ENCODE measurements at regions not wholly inside any gene's neighbourhood (a gene's known extent, or its start where the extent isn't known, plus 50 kb on each side); places are given as distances from the start of the nearest gene placed in this dataset.
A peak's percentile ranks its signal among the peaks of the same experiment; 100 is the strongest.

DNA sequence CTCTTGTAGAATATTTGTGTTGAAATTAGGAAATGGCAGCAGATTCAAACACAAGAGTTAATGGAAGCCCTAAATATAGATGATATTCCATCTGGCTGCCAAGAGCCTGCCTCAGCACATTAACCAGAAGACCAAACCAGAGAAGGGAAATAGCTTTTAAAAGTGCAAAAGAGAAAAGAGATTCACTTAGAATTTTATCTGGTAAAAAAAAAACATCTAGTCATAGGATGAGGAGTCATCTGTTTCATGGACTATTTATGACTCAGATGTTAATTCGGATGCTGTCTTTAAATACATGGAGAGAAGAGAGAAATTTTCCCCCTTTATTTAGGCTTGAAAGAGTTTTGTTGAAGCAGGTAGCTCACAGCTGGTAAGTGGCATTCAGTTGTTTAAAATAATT lies 201.6 kb upstream of the NUDT4 start:
- no peak for TF ChIP-seq Cebpa-rat (IDR thresholded peaks at IDR 0.05)
- Histone ChIP-seq H3K27me3 (no peaks in the 10 kb centered on the region), H3K4me1 (peaks cover 38 to 59% (median 48%) of the 10 kb centered on the region in 10 experiments), H3K9ac (no peak overlapping the region), H3K4me2 (peak overlapping the region in 4 of 11 experiments; percentile 51 to 82 (median 70); a peak in 6 of 22 replicates), H4K20me1 (no peaks in the 10 kb centered on the region), H3K36me3 (no peaks in the 10 kb centered on the region), H3K4me3 (no peak overlapping the region), H3K9me3 (replicated peaks in 1 of 11) (peaks cover 0 to 16% (median 0%) of the 10 kb centered on the region in 11 experiments; a peak in 2 of 22 replicates), H3K27ac (no peak overlapping the region)

DNA sequence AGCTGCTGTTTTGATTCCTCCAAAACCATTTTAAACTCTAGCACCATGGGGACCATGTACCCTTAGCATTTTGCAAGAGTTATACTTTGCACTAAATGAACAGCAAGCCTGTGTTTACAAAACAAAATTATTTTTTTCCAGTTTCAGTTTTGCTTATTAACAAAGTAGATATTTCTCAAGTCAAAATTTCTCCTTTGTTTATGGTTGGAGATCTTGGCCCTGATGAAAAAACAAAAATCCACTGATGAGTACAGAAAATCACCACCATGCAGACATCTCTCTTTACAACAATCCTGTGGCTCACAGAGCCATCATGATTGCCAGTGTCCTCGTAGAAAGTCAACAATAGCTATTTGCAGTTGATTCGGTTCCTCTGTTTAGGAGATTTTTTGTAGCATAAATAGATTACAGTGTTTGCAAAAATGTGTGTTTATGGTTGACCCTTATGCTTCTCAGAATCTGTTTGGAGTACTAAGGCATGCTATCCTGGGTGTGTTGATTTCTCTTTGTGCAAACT lies 201.1 kb upstream of the NUDT4 start:
- no peak for TF ChIP-seq Cebpa-rat (IDR thresholded peaks at IDR 0.05)
- no peaks in the 10 kb centered on the region for H3K36me3 ChIP-seq
- H3K27ac ChIP-seq, result no peak overlapping the region
- peaks cover 43 to 64% (median 51%) of the 10 kb centered on the region in 10 experiments for H3K4me1 ChIP-seq
- peak overlapping the region in 4 of 11 experiments; percentile 51 to 82 (median 70); a peak in 4 of 22 replicates for H3K4me2 ChIP-seq
- no peaks in the 10 kb centered on the region for H4K20me1 ChIP-seq
- peaks cover 0 to 11% (median 0%) of the 10 kb centered on the region in 11 experiments; a peak in 2 of 22 replicates for H3K9me3 ChIP-seq (replicated peaks in 1 of 11)
- H3K4me3 ChIP-seq, result no peak overlapping the region
- no peaks in the 10 kb centered on the region for H3K27me3 ChIP-seq
- no peak overlapping the region for H3K9ac ChIP-seq

DNA sequence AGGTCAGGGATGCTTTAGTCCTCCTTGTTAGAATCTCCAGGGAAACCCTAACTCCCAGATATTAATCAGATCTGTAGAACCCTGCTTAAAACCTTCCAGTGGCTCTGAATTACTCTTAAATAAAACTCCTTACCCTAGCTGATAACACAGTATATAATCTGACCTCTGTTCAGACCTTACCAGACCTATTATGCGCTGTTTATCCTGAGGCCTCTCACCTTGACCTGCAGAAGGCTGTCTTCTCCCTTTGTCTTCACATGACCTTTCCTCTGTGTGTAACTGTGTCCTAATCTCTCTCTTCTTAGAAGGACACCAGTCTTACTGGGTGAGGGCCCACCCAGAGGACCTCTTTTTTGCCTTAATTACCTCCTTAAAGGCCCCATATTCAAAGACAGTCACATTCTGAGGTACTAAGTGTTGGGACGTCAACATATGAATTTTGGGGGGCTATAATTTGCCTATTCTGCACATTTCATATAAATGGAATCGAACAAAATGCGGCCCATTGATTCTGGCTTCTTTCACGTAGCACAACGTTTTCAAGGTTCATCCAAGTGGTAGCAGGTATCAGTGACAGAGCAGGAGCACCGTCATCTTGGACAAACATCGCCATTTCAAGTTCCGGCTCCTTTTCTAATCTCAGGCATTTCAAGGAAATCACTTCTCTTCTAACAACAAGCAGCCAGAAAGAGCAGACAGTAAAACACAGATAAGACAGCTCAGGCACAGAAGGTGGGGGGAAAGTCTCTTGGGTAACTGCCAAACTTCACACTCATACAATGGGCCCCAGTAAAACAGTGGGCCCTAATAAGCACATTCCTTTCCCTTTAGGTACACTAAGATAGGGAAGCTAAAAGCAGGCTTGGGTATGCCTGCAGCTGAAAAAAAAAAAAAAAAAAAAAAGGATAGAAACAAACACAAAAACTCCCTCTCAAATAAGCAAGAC lies 200.2 kb upstream of the NUDT4 start:
- no peak for TF ChIP-seq Cebpa-rat (IDR thresholded peaks at IDR 0.05)
- no peak overlapping the region for H3K4me3 ChIP-seq
- H3K27ac ChIP-seq, result no peak overlapping the region
- H3K27me3 ChIP-seq, result no peaks in the 10 kb centered on the region
- no peaks in the 10 kb centered on the region for H4K20me1 ChIP-seq
- H3K9ac ChIP-seq, result no peak overlapping the region
- peaks cover 42 to 63% (median 46%) of the 10 kb centered on the region in 10 experiments for H3K4me1 ChIP-seq
- H3K36me3 ChIP-seq, result no peaks in the 10 kb centered on the region
- peaks cover 0 to 10% (median 0%) of the 10 kb centered on the region in 11 experiments; a peak in 1 of 22 replicates for H3K9me3 ChIP-seq (replicated peaks in 1 of 11)
- H3K4me2 ChIP-seq, result no peak overlapping the region

DNA sequence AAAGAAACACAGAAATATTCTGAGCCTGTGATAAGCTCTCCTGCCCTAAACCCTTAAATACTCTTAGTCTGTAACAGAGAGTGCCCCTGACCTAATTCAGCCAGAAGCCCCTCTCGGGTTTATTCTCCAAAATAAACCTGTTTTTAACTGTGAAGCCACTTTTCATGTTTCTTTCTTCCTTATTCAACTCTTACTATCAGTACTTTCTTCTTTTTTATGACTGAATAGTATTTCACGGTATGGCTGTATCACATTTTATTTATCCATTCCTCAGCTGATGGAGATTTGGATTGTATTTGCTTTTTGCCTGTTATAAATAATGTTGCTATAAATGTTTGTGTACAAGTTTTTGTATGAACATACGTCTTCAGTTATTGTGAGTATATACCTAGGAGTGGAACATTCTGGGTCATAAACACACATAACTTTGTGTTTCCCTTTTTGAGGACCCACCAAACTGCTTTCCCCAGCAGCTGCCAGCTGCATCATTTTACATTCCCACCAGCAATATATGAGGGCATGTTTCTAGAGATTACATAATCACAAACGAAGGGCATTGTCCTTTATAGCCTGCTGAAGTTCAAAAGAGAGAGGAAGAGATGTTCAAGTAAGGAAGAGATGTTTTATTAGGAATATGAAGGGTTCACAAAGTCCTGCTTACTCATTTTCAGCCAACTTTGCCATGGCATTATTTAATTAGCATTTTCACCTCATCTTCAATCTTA lies 199.4 kb upstream of the NUDT4 start:
- TF ChIP-seq Cebpa-rat (IDR thresholded peaks at IDR 0.05), result no peak
- H3K9me3 ChIP-seq (replicated peaks in 1 of 11), result peaks cover 0 to 17% (median 0%) of the 10 kb centered on the region in 11 experiments; a peak in 5 of 22 replicates
- H3K27me3 ChIP-seq, result no peaks in the 10 kb centered on the region
- H3K4me2 ChIP-seq, result no peak overlapping the region
- peaks cover 34 to 56% (median 38%) of the 10 kb centered on the region in 10 experiments for H3K4me1 ChIP-seq
- H3K27ac ChIP-seq, result no peak overlapping the region
- H4K20me1 ChIP-seq, result no peaks in the 10 kb centered on the region
- H3K36me3 ChIP-seq, result no peaks in the 10 kb centered on the region
- H3K4me3 ChIP-seq, result no peak overlapping the region
- H3K9ac ChIP-seq, result no peak overlapping the region

DNA sequence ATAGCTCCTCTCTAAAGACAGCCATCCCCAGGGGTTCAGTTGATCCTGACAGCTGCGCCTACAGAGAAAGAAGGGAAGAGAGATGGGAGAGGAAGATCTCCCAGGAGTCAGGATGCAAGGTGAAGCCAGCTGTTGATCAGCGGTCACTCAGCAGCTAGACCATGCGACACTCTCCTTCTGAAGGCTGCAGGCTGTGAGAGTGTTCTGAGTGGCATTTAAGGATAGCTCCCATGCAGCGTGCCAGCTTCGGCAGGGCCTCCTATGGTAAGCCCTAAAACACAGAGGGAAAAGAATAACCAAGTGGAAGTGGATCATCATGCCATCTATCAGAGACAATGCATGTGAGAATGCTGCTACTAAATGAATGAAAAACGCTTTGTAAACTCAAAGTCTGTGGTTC lies 197.9 kb upstream of the NUDT4 start:
- peak overlapping the region in 5 of 11 experiments; percentile 30 to 54 (median 48); a peak in 6 of 22 replicates for H3K4me2 ChIP-seq
- H3K4me1 ChIP-seq, result peaks cover 36 to 56% (median 41%) of the 10 kb centered on the region in 10 experiments
- peaks cover 0 to 19% (median 0%) of the 10 kb centered on the region in 11 experiments; a peak in 5 of 22 replicates for H3K9me3 ChIP-seq (replicated peaks in 1 of 11)
- H3K27me3 ChIP-seq, result no peaks in the 10 kb centered on the region
- no peak overlapping the region for H3K9ac ChIP-seq
- no peaks in the 10 kb centered on the region for H3K36me3 ChIP-seq
- TF ChIP-seq Cebpa-rat (IDR thresholded peaks at IDR 0.05), result no peak
- H3K4me3 ChIP-seq, result no peak overlapping the region
- no peak overlapping the region for H3K27ac ChIP-seq
- no peaks in the 10 kb centered on the region for H4K20me1 ChIP-seq

DNA sequence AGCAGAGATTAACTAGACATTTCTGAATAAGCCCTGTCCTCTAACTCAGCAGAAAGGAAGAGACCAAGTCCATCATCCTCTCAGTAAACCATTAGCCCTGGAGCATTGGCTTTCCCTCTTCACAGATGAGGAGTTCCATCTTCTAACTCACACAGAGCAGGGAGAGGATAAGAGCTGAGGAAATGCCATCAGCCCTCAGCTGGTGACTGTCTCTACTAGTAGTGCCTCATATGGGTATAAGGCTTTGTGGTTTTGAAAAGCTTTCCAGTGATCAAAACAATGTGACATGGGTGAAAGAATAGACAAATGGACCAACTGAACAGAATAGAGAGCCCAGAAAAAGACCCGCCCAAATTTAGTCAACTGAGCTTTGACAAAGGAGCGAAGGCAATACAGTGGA lies 197.2 kb upstream of the NUDT4 start:
- H3K27me3 ChIP-seq, result no peaks in the 10 kb centered on the region
- H3K9me3 ChIP-seq (replicated peaks in 1 of 11), result peaks cover 0 to 19% (median 0%) of the 10 kb centered on the region in 11 experiments; a peak in 5 of 22 replicates
- H3K9ac ChIP-seq, result no peak overlapping the region
- TF ChIP-seq Cebpa-rat (IDR thresholded peaks at IDR 0.05), result no peak
- peaks cover 43 to 56% (median 45%) of the 10 kb centered on the region in 10 experiments for H3K4me1 ChIP-seq
- H3K36me3 ChIP-seq, result no peaks in the 10 kb centered on the region
- no peak overlapping the region for H3K4me3 ChIP-seq
- no peaks in the 10 kb centered on the region for H4K20me1 ChIP-seq
- H3K27ac ChIP-seq, result no peak overlapping the region
- H3K4me2 ChIP-seq, result peak overlapping the region in 10 of 11 experiments; percentile 5 to 54 (median 41); a peak in 16 of 22 replicates

DNA sequence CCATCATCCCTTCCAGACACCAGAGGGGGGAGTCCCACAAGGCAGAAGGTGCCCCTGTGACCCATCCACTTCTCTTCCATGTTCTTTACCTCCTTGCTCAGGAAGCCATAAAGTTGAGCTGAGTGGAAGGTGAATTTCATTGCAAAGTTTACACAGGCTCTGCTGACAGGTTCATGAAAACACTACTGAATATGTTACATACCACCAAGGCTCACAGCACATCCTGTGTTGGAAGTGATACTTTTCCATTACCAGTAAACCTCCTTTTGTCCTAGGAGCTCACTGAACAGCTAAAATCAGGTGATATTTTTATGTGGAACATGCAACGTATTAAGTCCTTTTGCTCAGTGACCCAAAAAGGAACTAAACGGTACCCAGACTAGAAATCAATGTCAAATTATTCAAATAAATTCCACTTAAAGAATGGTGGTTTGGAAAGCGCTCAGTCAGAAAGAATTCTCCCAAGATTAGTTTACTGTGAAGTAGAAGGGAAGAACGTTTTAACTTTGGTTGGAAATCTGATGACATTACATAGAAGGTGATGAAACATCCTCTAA lies 196.2 kb upstream of the NUDT4 start:
- Histone ChIP-seq H4K20me1 (no peaks in the 10 kb centered on the region), H3K4me1 (peaks cover 43 to 56% (median 46%) of the 10 kb centered on the region in 10 experiments), H3K27ac (no peak overlapping the region; a peak in 1 of 22 replicates), H3K9me3 (replicated peaks in 1 of 11) (peaks cover 0 to 19% (median 0%) of the 10 kb centered on the region in 11 experiments; a peak in 5 of 22 replicates), H3K27me3 (no peaks in the 10 kb centered on the region), H3K9ac (no peak overlapping the region), H3K4me3 (no peak overlapping the region), H3K36me3 (no peaks in the 10 kb centered on the region), H3K4me2 (peak overlapping the region in 8 of 11 experiments; percentile 8 to 54 (median 26); a peak in 13 of 22 replicates)
- TF ChIP-seq Cebpa-rat (IDR thresholded peaks at IDR 0.05), result no peak

DNA sequence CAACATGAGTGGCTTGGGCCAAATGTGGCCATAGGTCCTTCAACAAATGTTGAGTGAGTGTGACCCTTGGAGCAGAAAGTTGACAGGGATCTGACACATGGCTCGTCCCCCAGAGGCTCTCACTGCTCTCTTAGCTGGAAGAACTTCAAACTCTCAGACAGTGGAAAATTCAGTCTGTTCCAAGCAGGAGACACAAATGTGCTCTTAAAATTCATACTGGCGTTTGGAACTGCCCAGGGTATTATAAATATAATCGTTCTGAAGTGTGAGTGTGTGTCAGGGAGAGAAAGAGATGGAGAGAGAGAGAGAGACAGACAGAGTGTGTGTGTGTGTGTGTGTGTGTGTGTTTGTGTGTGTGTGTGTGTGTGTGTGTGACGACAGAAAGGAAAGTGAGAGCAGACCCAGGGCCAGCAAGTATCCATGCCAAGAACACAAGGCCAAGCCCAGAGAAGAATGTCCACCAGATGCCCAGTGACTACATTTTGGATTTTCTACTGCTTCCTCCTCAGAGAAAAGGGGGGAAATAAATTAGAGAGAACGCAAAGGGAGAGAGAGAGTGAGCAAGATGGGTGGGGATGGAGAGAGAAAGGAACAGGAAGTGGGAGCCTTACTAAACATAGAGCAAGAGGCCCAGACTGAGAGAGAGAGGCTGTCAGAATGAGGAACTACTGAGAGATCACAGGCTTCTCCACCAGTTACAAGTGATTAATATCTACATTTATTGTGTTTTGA lies 193.6 kb upstream of the NUDT4 start:
- Histone ChIP-seq H3K4me2 (peak overlapping the region; percentile 73 to 89 (median 81)), H3K36me3 (no peaks in the 10 kb centered on the region), H3K27me3 (no peaks in the 10 kb centered on the region), H3K9ac (peak overlapping the region; percentile 32 to 72 (median 64); a peak in 21 of 22 replicates), H4K20me1 (no peaks in the 10 kb centered on the region), H3K4me3 (peak overlapping the region in 2 of 10 experiments; percentile 22 to 29; a peak in 3 of 20 replicates), H3K27ac (peak overlapping the region; percentile 64 to 92 (median 82); a peak in 21 of 22 replicates), H3K4me1 (peaks cover 42 to 55% (median 46%) of the 10 kb centered on the region in 10 experiments), H3K9me3 (replicated peaks in 1 of 11) (peaks cover 0 to 11% (median 4%) of the 10 kb centered on the region in 11 experiments; a peak in 6 of 22 replicates)
- TF ChIP-seq Cebpa-rat (IDR thresholded peaks at IDR 0.05), result no peak
